Kidney epithelial cell (primary cell): ENCODE measurements at regions not wholly inside any gene's neighbourhood (a gene's known extent, or its start where the extent isn't known, plus 50 kb on each side); places are given as distances from the start of the nearest gene placed in this dataset.

Experiments used
- DNase-seq: peaks from one replicate; pipeline ENCODE4 v3.0.0-alpha.2; 2010; ENCODE audit warnings: low read depth
- H3K27me3 ChIP-seq: 2 replicates; pipeline ENCODE4 v1.6.0; 2011; ENCODE audit warnings: low read length; ENCODE audit not compliant: control insufficient read depth, insufficient read depth
- H3K36me3 ChIP-seq: 2 replicates; pipeline ENCODE4 v1.5.1; 2011; ENCODE audit warnings: low read length; ENCODE audit not compliant: control insufficient read depth, insufficient read depth
- H3K4me3 ChIP-seq: 2 replicates; pipeline ENCODE4 v1.5.1; 2011; ENCODE audit warnings: low read depth, mild to moderate bottlenecking, control low read depth, low read length
- TF ChIP-seq, protein P1 (sequence below): IDR thresholded peaks from 2 replicates; pipeline ENCODE4 v1.5.1; 2011; ENCODE audit warnings: mild to moderate bottlenecking, moderate library complexity, low read length, control low read depth, inconsistent platforms; ENCODE audit not compliant: insufficient read depth, poor library complexity, severe bottlenecking

DNA sequence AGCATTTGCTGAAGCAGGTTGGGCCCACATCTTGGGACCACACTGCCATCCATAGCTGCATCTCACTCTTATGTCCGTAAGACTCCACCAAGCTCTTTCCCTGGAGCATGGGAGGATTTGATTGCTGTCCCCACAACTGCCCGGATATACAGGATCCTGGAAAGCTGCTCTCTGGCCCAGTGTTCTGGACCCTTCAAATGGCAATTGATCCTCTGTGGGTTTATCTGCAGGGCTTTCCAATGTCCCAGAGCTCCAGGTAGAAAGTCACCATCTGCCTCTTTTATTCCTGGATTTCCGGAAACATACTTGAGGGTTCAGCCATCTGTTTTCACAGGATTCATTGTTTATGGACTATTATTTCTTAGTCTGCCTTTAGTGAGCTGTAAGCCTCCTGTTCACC lies 214.6 kb downstream of the SREK1 start:
- no peak for DNase-seq
- no peaks in the 10 kb centered on the region for H3K27me3 ChIP-seq
- TF ChIP-seq, protein P1, sequence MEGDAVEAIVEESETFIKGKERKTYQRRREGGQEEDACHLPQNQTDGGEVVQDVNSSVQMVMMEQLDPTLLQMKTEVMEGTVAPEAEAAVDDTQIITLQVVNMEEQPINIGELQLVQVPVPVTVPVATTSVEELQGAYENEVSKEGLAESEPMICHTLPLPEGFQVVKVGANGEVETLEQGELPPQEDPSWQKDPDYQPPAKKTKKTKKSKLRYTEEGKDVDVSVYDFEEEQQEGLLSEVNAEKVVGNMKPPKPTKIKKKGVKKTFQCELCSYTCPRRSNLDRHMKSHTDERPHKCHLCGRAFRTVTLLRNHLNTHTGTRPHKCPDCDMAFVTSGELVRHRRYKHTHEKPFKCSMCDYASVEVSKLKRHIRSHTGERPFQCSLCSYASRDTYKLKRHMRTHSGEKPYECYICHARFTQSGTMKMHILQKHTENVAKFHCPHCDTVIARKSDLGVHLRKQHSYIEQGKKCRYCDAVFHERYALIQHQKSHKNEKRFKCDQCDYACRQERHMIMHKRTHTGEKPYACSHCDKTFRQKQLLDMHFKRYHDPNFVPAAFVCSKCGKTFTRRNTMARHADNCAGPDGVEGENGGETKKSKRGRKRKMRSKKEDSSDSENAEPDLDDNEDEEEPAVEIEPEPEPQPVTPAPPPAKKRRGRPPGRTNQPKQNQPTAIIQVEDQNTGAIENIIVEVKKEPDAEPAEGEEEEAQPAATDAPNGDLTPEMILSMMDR: no peak
- no peaks in the 10 kb centered on the region for H3K36me3 ChIP-seq
- no peak overlapping the region for H3K4me3 ChIP-seq

DNA sequence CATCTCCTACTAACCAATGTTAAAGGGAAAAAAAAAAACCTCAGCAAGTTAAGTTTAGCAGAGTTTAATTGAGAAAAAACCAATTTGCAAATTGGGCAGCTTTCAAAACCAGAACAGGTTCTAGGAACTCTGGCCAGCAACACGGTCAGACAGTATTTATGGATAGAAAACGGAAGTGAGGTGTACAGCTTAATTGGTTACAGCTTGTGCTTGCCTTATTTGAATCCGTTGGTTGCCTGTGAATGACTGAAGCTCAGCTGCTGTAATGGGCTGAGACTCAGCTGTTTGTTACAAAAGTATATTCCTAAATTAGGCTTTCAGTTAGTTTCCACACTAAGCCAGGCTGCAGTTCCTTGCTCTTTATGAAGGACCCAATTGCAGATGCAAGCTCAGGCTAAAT lies 217.0 kb downstream of the SREK1 start:
- DNase-seq: no peak
- no peaks in the 10 kb centered on the region for H3K36me3 ChIP-seq
- H3K27me3 ChIP-seq: no peaks in the 10 kb centered on the region
- TF ChIP-seq, protein P1: no peak
- no peak overlapping the region for H3K4me3 ChIP-seq

DNA sequence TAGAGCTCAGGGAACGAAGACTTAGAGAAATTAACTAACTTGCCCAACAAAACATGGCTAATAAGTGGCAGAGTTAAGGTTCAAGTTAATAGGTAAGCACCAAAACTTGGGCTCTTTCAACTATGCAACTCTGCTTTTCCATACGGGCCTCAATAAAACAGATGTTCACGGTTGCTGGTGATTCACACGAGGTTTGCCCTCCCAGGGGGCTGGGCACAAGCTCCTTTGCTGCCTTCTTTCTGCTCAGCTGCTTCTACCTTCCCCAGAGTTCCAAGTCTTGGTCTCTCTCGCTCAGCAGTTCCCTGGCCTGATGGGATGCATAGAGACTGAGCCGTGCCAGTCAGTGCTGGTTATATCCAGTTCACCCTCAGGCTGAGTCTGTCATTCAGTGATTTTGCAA lies 217.9 kb downstream of the SREK1 start:
- DNase-seq: no peak
- TF ChIP-seq, protein P1: no peak

DNA sequence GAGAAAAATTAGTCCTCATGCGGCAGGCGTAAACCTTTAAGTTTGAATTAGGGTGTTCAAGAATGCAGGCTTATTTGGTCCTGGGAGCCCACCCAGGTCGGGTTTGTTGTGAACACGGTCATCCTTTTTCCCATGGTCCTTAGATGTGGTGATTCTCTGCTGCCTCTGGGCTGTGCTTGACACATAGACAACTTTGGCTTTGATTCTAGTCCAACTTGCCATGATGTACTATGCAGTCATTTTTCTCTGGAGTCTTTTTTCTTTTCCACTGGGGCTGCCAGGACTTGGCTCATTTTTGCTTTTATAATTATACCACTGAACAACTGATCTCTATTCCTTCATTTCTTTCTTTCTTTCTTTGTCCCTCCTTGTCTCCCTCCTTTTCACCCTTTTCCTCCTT lies 218.6 kb downstream of the SREK1 start:
- TF ChIP-seq, protein P1: no peak
- Histone ChIP-seq H3K36me3 (no peaks in the 10 kb centered on the region), H3K4me3 (no peak overlapping the region), H3K27me3 (no peaks in the 10 kb centered on the region)
- DNase-seq: no peak

More for the DNA sequence above, 217.9 kb downstream of the SREK1 start:
- Histone ChIP-seq H3K4me3 (no peak overlapping the region), H3K27me3 (no peaks in the 10 kb centered on the region), H3K36me3 (no peaks in the 10 kb centered on the region)

DNA sequence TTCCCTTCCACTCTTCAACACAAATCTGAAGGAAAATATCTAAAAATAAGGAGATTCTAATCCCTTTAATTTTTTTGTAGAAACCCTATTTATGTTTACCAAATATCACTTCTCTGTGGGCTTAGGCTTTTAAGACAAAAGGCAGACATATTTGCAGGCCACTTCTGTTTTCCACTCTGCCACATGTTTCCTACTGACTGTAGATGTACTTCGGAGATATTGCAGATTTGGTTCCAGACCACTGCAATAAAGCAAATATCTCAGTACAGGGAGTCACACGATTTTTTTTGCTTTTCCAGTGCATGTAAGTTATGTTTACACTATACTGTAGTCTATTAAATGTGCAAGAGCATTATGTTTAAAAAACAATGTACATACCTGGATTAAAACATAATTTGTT lies 219.0 kb downstream of the SREK1 start:
- Histone ChIP-seq H3K4me3 (no peak overlapping the region), H3K27me3 (no peaks in the 10 kb centered on the region), H3K36me3 (no peaks in the 10 kb centered on the region)
- DNase-seq: no peak
- TF ChIP-seq, protein P1: no peak

DNA sequence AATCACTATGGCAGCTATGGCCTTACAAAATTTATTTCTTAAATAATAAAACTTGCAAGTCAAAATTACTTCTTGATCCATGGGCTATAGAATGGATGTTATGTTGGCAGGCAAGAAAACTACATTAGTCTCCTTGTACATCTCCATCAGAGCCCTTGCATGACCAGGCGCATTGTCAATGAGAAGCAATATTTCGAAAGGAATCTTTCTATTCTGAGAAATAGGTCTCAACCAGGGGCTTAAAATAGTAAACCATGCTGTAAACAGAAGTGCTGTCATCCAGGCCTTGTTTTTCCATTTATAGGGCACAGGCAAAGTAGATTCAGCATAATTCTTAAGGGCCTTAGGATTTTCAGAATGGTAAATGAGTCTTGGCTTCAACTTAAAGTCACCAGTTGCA lies 220.1 kb downstream of the SREK1 start:
- no peak overlapping the region for H3K4me3 ChIP-seq
- no peaks in the 10 kb centered on the region for H3K36me3 ChIP-seq
- no peak for DNase-seq
- TF ChIP-seq, protein P1: no peak
- no peaks in the 10 kb centered on the region for H3K27me3 ChIP-seq
